ENCODE measurements at regions not wholly inside any gene's neighbourhood (a gene's known extent, or its start where the extent isn't known, plus 50 kb on each side); places are given as distances from the start of the nearest gene placed in this dataset.

GRCh38 chr4:60938621-60939020, 261.5 kb upstream of the ADGRL3 start:
- H3K4me1 ChIP-seq: no peaks in the 10 kb centered on the region
- H3K4me3 ChIP-seq: no peak overlapping the region
- no peak for TF ChIP-seq EP300 (IDR thresholded peaks at IDR 0.05)
- TF ChIP-seq CTCF (IDR thresholded peaks at IDR 0.05): no peak
- no peak for TF ChIP-seq POLR2A (IDR thresholded peaks at IDR 0.05)
- no peaks in the 10 kb centered on the region for H3K36me3 ChIP-seq
- no peak for DNase-seq (ENCODE audit: low spot score in 2 of 2)
- H3K27me3 ChIP-seq: no peaks in the 10 kb centered on the region
- H3K9me3 ChIP-seq: no peaks in the 10 kb centered on the region
- H3K27ac ChIP-seq: no peak overlapping the region

DNA sequence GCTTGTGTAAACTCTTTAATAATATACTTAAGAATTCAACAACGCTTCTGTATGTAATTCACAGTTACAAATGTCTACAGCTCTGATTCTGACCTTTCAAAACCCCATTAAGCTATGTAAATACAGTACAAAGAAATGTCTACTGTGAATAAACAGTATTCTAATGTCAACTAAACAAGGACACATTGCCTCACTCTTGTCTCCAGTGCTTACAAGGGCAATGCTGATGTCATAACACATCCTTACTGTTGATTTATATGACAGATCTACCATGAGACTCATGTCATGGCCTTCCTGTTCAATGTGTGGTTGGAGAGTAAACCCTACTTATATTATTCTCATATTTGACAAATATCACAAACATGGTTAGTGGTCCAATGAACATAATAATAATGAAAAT, 256.1 kb upstream of the ADGRL3 start:
- TF ChIP-seq CTCF (IDR thresholded peaks at IDR 0.05) (no peak), POLR2A (IDR thresholded peaks at IDR 0.05) (no peak), EP300 (IDR thresholded peaks at IDR 0.05) (no peak)
- Histone ChIP-seq H3K9me3 (peaks cover 0 to 10% (median 0%) of the 10 kb centered on the region in 4 donors), H3K4me1 (no peaks in the 10 kb centered on the region), H3K27ac (no peak overlapping the region), H3K4me3 (no peak overlapping the region), H3K27me3 (no peaks in the 10 kb centered on the region), H3K36me3 (no peaks in the 10 kb centered on the region)
- 69 to 80% methylated on average over 1 of the region's 1 CpG for WGBS, 2 donors
- no peak for DNase-seq (ENCODE audit: low spot score in 2 of 2)

DNA sequence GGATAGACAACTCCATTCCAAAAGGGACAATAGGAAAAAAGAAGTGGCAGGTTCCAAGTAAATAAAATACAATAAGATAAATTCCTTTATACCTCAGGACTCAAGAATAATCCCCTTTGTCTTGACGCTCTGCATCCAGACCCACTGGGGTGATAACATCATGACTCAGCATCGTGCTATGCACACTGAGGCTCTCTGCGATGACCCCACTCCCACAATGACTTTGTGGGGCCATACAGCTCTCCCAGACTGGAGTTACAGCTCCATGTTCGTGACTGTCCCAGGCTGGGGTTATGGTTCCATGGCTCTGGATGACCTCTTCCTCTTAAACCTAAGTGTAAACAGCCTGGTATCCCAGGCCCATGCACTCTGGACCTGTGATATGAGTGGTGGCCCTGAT, 254.5 kb upstream of the ADGRL3 start:
- H3K36me3 ChIP-seq: no peaks in the 10 kb centered on the region
- H3K4me3 ChIP-seq: no peak overlapping the region
- H3K4me1 ChIP-seq: no peaks in the 10 kb centered on the region
- no peaks in the 10 kb centered on the region for H3K27me3 ChIP-seq
- TF ChIP-seq CTCF (IDR thresholded peaks at IDR 0.05) (no peak), EP300 (IDR thresholded peaks at IDR 0.05) (no peak), POLR2A (IDR thresholded peaks at IDR 0.05) (no peak)
- H3K27ac ChIP-seq: no peak overlapping the region
- DNase-seq (ENCODE audit: low spot score in 2 of 2): no peak
- peaks cover 0 to 10% (median 0%) of the 10 kb centered on the region in 4 donors for H3K9me3 ChIP-seq
- 82 to 84% methylated on average over 4 of the region's 4 CpGs for WGBS, 2 donors

GRCh38 chr4:60948008-60948407, 252.1 kb upstream of the ADGRL3 start:
- Histone ChIP-seq H3K9me3 (peaks cover 0 to 10% (median 0%) of the 10 kb centered on the region in 4 donors), H3K4me1 (no peaks in the 10 kb centered on the region), H3K27ac (no peak overlapping the region), H3K27me3 (no peaks in the 10 kb centered on the region), H3K4me3 (no peak overlapping the region), H3K36me3 (no peaks in the 10 kb centered on the region)
- no peak for DNase-seq (ENCODE audit: low spot score in 2 of 2)
- TF ChIP-seq EP300 (IDR thresholded peaks at IDR 0.05) (no peak), POLR2A (IDR thresholded peaks at IDR 0.05) (no peak), CTCF (IDR thresholded peaks at IDR 0.05) (no peak)
- 91 to 94% methylated on average over 1 of the region's 1 CpG for WGBS, 2 donors

- no peak overlapping the region for H3K4me3 ChIP-seq
- H3K9me3 ChIP-seq: no peaks in the 10 kb centered on the region
- 70 to 81% methylated on average over 2 of the region's 2 CpGs for WGBS, 2 donors
Observed at GRCh38 chr4:60952921-60953320, 247.2 kb upstream of the ADGRL3 start.

More at GRCh38 chr4:60952921-60953320, 247.2 kb upstream of the ADGRL3 start:
- Histone ChIP-seq H3K27ac (no peak overlapping the region), H3K36me3 (no peaks in the 10 kb centered on the region), H3K4me1 (no peaks in the 10 kb centered on the region), H3K27me3 (no peaks in the 10 kb centered on the region)
- DNase-seq (ENCODE audit: low spot score in 2 of 2): no peak
- no peak for TF ChIP-seq POLR2A (IDR thresholded peaks at IDR 0.05)
- no peak for TF ChIP-seq EP300 (IDR thresholded peaks at IDR 0.05)
- TF ChIP-seq CTCF (IDR thresholded peaks at IDR 0.05): no peak

Data from tibial nerve (tissue), 4 donors.